HepG2 (cell line): ENCODE measurements at regions not wholly inside any gene's neighbourhood (a gene's known extent, or its start where the extent isn't known, plus 50 kb on each side); places are given as distances from the start of the nearest gene placed in this dataset.

Experiments
- ATAC-seq: fragments of 200-7000 bp; cut with Tn5 transposase; 3 replicates; pipeline ENCODE4 v1.9.1; 2020; ENCODE audit warnings: mild to moderate bottlenecking, moderate library complexity
- BruUV-seq: library from RNA; stranded (reverse); fragments of 400-500 nt; replicated peaks from 2 replicates; lab custom pipeline; 2021; lab: Mats Ljungman, UMichigan
- CTCF ChIA-PET: fragments of 300-600 bp; formaldehyde crosslinking; extraction: SDS; loops from one replicate; lab custom pipeline; 2021; ENCODE audit warnings: low total read pairs, inconsistent platforms, low intra/inter-chr PET ratio; lab: Yijun Ruan, JAX
- POLR2A ChIA-PET: fragments of 350-600 bp; sonication (Branson Sonifier 250); formaldehyde crosslinking; loops from one replicate; lab custom pipeline; 2020; ENCODE audit warnings: antibody characterized with exemption, inconsistent platforms; lab: Yijun Ruan, JAX
- DNase-seq: peaks from one replicate; pipeline ENCODE4 v3.0.0-alpha.2; 2015; ENCODE audit warnings: low spot score
- FAIRE-seq: peaks from 3 replicates; lab custom pipeline; 2011; peaks lifted over from hg19 to GRCh38; lab: Jason Lieb, UNC
- H2AFZ ChIP-seq: one replicate; pipeline ENCODE4 v1.6.1; 2011; ENCODE audit warnings: low read length, inconsistent platforms
- H3K27ac ChIP-seq: fragments of 300-600 bp; 3 replicates; pipeline ENCODE4 v1.8.0; 2011; ENCODE audit warnings: mixed run types, mild to moderate bottlenecking, mixed read lengths, low read length, inconsistent platforms; ENCODE audit not compliant: insufficient read depth; ENCODE audit errors: extremely low read length
- H3K27me3 ChIP-seq, 2 experiments: fragments of 200-600 bp in 1 of 2; 2 replicates in 1 of 2; 3 replicates in 1 of 2; pipeline versions ENCODE4 v1.6.0 to v1.8.0; 2011; ENCODE audit warnings: low read length in 2 of 2, mild to moderate bottlenecking in 2 of 2, moderate library complexity in 2 of 2, inconsistent platforms in 1 of 2; ENCODE audit not compliant: insufficient read depth in 2 of 2, control insufficient read depth in 1 of 2
- H3K36me3 ChIP-seq, 2 experiments: fragments of 200-600 bp in 1 of 2; replicated peaks in 1 of 2; 2 replicates in 1 of 2; 3 replicates in 1 of 2; pipeline versions ENCODE4 v1.5.1 to v1.8.0; 2011; ENCODE audit warnings: low read length in 2 of 2, inconsistent platforms in 1 of 2; ENCODE audit not compliant: insufficient read depth in 2 of 2, control insufficient read depth in 1 of 2
- H3K4me1 ChIP-seq: 2 replicates; pipeline ENCODE4 v1.5.1; 2012; ENCODE audit warnings: low read length, inconsistent platforms; ENCODE audit not compliant: insufficient read depth
- H3K4me2 ChIP-seq: 2 replicates; pipeline ENCODE4 v1.6.0; 2011; ENCODE audit warnings: low read depth, low read length, inconsistent platforms
- H3K4me3 ChIP-seq, 3 experiments: fragments of 200-600 bp in 1 of 3; sonication (generic), shearing (Covaris generic) in 1 of 3; replicated peaks in 1 of 3; 2 replicates each; pipeline ENCODE4 v1.5.1; 2011 to 2016; ENCODE audit warnings: low read length in 3 of 3, inconsistent platforms in 2 of 3, low read depth in 2 of 3, mild to moderate bottlenecking in 2 of 3, control low read depth in 1 of 3, mixed read lengths in 1 of 3; ENCODE audit not compliant: insufficient read depth in 1 of 3
- H3K79me2 ChIP-seq: one replicate; pipeline ENCODE4 v1.6.1; 2011; ENCODE audit warnings: low read length, inconsistent platforms; ENCODE audit not compliant: insufficient read depth
- H3K9ac ChIP-seq: 2 replicates; pipeline ENCODE4 v1.6.0; 2011; ENCODE audit warnings: mild to moderate bottlenecking, low read depth, low read length, inconsistent platforms; ENCODE audit not compliant: insufficient read depth
- H3K9me3 ChIP-seq: 2 replicates; pipeline ENCODE4 v1.5.1; 2012; ENCODE audit warnings: mild to moderate bottlenecking, low read length
- H4K20me1 ChIP-seq: 2 replicates; pipeline ENCODE4 v1.6.0; 2011; ENCODE audit warnings: inconsistent platforms, mild to moderate bottlenecking, low read length, moderate library complexity; ENCODE audit not compliant: insufficient read depth
- ARNT2 ChIP-seq: sonication (generic); formaldehyde crosslinking; IDR thresholded peaks from 2 replicates; pipeline ENCODE4 v1.8.0; 2022; ENCODE audit warnings: mild to moderate bottlenecking, low read depth, missing genetic modification reagents, moderate library complexity
- MTF1 ChIP-seq: sonication (generic); formaldehyde crosslinking; IDR thresholded peaks from 2 replicates; pipeline ENCODE4 v1.5.0; 2020; ENCODE audit warnings: missing genetic modification reagents
- NCOA1 ChIP-seq: sonication (generic); formaldehyde crosslinking; IDR thresholded peaks from 2 replicates; pipeline ENCODE4 v1.9.0; 2021; ENCODE audit warnings: missing genetic modification reagents
- NRL ChIP-seq: sonication (generic); formaldehyde crosslinking; IDR thresholded peaks from 2 replicates; pipeline ENCODE4 v1.5.0; 2020; ENCODE audit warnings: missing genetic modification reagents, mild to moderate bottlenecking, moderate library complexity, borderline replicate concordance
- SKI ChIP-seq: fragments of 450-650 bp; IDR thresholded peaks from one replicate; pipeline ENCODE4 v1.6.1; 2018; ENCODE audit warnings: mild to moderate bottlenecking; ENCODE audit not compliant: partially characterized antibody
- U2AF2 ChIP-seq: fragments of 200-400 bp; formaldehyde crosslinking; IDR thresholded peaks from 2 replicates; pipeline ENCODE4 v1.6.1; 2017; ENCODE audit warnings: low read depth, mild to moderate bottlenecking, low read length
- YY1 ChIP-seq: IDR thresholded peaks from 2 replicates; pipeline ENCODE4 v1.6.1; 2011; ENCODE audit warnings: low read length, low read depth, moderate library complexity, mild to moderate bottlenecking; ENCODE audit not compliant: insufficient read depth, insufficient replicate concordance
- ZNF121 ChIP-seq: sonication (generic); formaldehyde crosslinking; IDR thresholded peaks from 2 replicates; pipeline ENCODE4 v1.5.0; 2020; ENCODE audit warnings: mild to moderate bottlenecking, missing genetic modification reagents
- ZNF766 ChIP-seq: sonication (generic); formaldehyde crosslinking; IDR thresholded peaks from 2 replicates; pipeline ENCODE4 v1.5.0; 2020; ENCODE audit warnings: missing genetic modification reagents, borderline replicate concordance
- WGBS: methylation state at CpG from one replicate; pipeline ENCODE4 v1.1.6; 2017; ENCODE audit warnings: low lambda C conversion rate; 5-methylcytosine and 5-hydroxymethylcytosine counted together
- in situ Hi-C: cut with HindIII; loops from 2 replicates; pipeline ENCODE4 v1.10.0; 2017; ENCODE audit warnings: low pct_unique_long_range_greater_than_20kb; ENCODE audit not compliant: extremely low pct_ligation_motif_present
- intact Hi-C: fragments of 100-400 bp; cut with micrococcal nuclease; formaldehyde crosslinking; loops from one replicate; pipeline ENCODE4 v1.10.0; 2022; ENCODE audit not compliant: unreplicated experiment
- TF ChIP-seq, protein P1 (sequence below), 2 experiments: fragments of 450-650 bp in 1 of 2; sonication (generic) in 1 of 2; formaldehyde crosslinking; IDR thresholded peaks; 2 replicates each; pipeline versions ENCODE4 v1.5.0 to v1.8.0; 2020 to 2022; ENCODE audit warnings: mild to moderate bottlenecking in 1 of 2, missing genetic modification reagents in 1 of 2
- TF ChIP-seq, protein P2 (sequence below): IDR thresholded peaks from 2 replicates; pipeline ENCODE4 v1.6.1; 2016; ENCODE audit warnings: mild to moderate bottlenecking, missing biosample characterization, missing genetic modification reagents

DNA sequence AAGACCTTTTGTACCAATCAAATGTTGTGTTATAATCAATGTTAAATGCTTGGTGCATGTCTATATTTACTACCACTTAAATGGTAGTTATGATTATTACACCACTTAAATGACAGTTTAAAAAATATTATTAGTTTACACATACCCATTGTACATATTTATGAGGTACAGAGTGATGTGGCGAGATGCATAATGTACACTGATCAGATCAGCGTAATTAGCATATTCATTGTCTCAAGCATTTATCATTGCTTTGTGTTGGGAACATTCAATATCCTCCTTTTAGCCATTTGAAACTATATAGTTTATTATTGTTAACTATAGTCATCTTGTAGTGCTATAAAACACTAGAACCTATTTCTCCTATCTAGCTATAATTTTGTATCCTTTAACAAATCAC, 434.4 kb upstream of the ACTBL2 start:
- FAIRE-seq (no peak), DNase-seq (no peak), ATAC-seq (no peak)
- no peaks in the 10 kb centered on the region for H4K20me1 ChIP-seq
- H3K4me3 ChIP-seq: no peak overlapping the region
- CTCF ChIA-PET: no interaction called here
- H3K36me3 ChIP-seq: no peaks in the 10 kb centered on the region
- intact Hi-C loops: no loop called here
- no peaks in the 10 kb centered on the region for H3K9me3 ChIP-seq
- POLR2A ChIA-PET: no interaction called here
- H3K79me2 ChIP-seq: no peaks in the 10 kb centered on the region
- no peaks in the 10 kb centered on the region; a peak in 2 of 5 replicates for H3K27me3 ChIP-seq
- no peak overlapping the region for H3K27ac ChIP-seq
- H3K9ac ChIP-seq: no peak overlapping the region
- WGBS: 32% methylated on average over 2 of the region's 2 CpGs
- H2AFZ ChIP-seq: no peak overlapping the region
- no peak overlapping the region for H3K4me2 ChIP-seq
- BruUV-seq: no TSS peak
- H3K4me1 ChIP-seq: no peaks in the 10 kb centered on the region
- in situ Hi-C loops: no loop called here
- TF ChIP-seq ARNT2 (CRISPR knock-in tag) (no peak), MTF1 (CRISPR knock-in tag) (no peak), ZNF766 (CRISPR knock-in tag) (no peak), SKI (no peak)
- TF ChIP-seq, protein P1, sequence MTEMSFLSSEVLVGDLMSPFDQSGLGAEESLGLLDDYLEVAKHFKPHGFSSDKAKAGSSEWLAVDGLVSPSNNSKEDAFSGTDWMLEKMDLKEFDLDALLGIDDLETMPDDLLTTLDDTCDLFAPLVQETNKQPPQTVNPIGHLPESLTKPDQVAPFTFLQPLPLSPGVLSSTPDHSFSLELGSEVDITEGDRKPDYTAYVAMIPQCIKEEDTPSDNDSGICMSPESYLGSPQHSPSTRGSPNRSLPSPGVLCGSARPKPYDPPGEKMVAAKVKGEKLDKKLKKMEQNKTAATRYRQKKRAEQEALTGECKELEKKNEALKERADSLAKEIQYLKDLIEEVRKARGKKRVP (CRISPR knock-in tag; IDR thresholded peaks at IDR 0.05): no peak
- TF ChIP-seq, protein P2, sequence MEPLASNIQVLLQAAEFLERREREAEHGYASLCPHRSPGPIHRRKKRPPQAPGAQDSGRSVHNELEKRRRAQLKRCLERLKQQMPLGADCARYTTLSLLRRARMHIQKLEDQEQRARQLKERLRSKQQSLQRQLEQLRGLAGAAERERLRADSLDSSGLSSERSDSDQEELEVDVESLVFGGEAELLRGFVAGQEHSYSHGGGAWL (CRISPR knock-in tag): no peak
- TF ChIP-seq, all 625 proteins: peak for 0

DNA sequence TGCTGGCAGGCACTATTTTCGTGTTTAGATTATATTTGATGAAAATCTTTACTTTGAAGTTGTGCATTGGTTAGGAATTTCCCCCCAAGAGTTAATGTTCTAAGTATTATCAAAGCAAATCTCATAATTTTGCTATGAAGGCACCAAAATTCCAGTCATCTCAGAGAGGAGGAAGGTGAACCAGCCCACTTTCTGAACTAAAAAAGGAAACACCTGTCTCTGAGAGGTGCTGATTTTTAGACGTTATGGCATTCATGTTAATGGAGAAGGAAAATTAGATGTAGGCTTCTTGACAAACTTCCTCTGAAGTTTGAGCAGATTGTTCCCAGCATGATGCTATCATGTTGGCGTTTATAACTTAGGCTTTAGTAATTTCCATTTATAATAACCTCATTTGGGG, 432.9 kb upstream of the ACTBL2 start:
- H3K9ac ChIP-seq: no peak overlapping the region
- H3K27me3 ChIP-seq: no peaks in the 10 kb centered on the region; a peak in 2 of 5 replicates
- no peaks in the 10 kb centered on the region for H3K36me3 ChIP-seq
- no peaks in the 10 kb centered on the region for H4K20me1 ChIP-seq
- no peak overlapping the region for H3K4me3 ChIP-seq
- no peak overlapping the region for H3K4me2 ChIP-seq
- POLR2A ChIA-PET: no interaction called here
- H3K79me2 ChIP-seq: no peaks in the 10 kb centered on the region
- no peak for DNase-seq
- H3K27ac ChIP-seq: no peak overlapping the region
- in situ Hi-C loops: no loop called here
- intact Hi-C loops: no loop called here
- no peak for ATAC-seq
- FAIRE-seq: no peak
- no peak overlapping the region for H2AFZ ChIP-seq
- BruUV-seq: no TSS peak
- CTCF ChIA-PET: no interaction called here
- no peaks in the 10 kb centered on the region for H3K4me1 ChIP-seq
- 4% methylated on average over 3 of the region's 3 CpGs for WGBS
- TF ChIP-seq NRL (CRISPR knock-in tag) (no peak), YY1 (no peak), U2AF2 (no peak), NCOA1 (no peak), ZNF121 (CRISPR knock-in tag) (no peak)
- H3K9me3 ChIP-seq: no peaks in the 10 kb centered on the region
